ENCODE measurements at regions not wholly inside any gene's neighbourhood (a gene's known extent, or its start where the extent isn't known, plus 50 kb on each side); places are given as distances from the start of the nearest gene placed in this dataset.

DNA sequence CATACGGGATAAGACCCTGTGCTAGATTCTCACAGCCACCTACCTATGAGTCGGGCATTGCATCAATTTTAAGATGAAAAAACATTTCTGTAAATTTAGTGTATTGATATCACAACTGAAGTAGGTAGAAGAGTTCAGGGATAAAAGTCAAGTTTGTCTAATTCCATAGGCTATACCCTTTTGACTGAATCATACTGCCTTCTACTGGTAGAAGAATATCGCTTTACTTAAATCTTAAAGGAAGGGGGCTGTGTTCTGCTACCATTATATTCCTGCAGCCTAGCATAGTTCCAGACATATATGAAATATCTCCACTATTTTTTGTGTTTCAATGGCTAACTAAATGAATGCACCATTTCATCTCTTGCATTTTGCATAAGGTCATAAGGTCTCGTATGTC, 1128.6 kb downstream of the CDH8 start:
- TF ChIP-seq NR2F2 (IDR thresholded peaks at IDR 0.05): no peak
- TF ChIP-seq EGR1 (IDR thresholded peaks at IDR 0.05; ENCODE audit: low read depth in 2 of 2): no peak
- no peak for TF ChIP-seq GABPA (IDR thresholded peaks at IDR 0.05 in 1 of 2, conservative IDR thresholded peaks at IDR 0.05 in 1 of 2)
- TF ChIP-seq, protein P1, sequence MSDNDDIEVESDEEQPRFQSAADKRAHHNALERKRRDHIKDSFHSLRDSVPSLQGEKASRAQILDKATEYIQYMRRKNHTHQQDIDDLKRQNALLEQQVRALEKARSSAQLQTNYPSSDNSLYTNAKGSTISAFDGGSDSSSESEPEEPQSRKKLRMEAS (IDR thresholded peaks at IDR 0.05): no peak
- TF ChIP-seq FOXA1 (IDR thresholded peaks at IDR 0.05): no peak
- TF ChIP-seq, protein P2, sequence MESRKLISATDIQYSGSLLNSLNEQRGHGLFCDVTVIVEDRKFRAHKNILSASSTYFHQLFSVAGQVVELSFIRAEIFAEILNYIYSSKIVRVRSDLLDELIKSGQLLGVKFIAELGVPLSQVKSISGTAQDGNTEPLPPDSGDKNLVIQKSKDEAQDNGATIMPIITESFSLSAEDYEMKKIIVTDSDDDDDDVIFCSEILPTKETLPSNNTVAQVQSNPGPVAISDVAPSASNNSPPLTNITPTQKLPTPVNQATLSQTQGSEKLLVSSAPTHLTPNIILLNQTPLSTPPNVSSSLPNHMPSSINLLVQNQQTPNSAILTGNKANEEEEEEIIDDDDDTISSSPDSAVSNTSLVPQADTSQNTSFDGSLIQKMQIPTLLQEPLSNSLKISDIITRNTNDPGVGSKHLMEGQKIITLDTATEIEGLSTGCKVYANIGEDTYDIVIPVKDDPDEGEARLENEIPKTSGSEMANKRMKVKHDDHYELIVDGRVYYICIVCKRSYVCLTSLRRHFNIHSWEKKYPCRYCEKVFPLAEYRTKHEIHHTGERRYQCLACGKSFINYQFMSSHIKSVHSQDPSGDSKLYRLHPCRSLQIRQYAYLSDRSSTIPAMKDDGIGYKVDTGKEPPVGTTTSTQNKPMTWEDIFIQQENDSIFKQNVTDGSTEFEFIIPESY (IDR thresholded peaks at IDR 0.05): no peak
- no peak for TF ChIP-seq YY1 (IDR thresholded peaks at IDR 0.05)
- no peak for TF ChIP-seq RXRA (IDR thresholded peaks at IDR 0.05)
- TF ChIP-seq, protein P3, sequence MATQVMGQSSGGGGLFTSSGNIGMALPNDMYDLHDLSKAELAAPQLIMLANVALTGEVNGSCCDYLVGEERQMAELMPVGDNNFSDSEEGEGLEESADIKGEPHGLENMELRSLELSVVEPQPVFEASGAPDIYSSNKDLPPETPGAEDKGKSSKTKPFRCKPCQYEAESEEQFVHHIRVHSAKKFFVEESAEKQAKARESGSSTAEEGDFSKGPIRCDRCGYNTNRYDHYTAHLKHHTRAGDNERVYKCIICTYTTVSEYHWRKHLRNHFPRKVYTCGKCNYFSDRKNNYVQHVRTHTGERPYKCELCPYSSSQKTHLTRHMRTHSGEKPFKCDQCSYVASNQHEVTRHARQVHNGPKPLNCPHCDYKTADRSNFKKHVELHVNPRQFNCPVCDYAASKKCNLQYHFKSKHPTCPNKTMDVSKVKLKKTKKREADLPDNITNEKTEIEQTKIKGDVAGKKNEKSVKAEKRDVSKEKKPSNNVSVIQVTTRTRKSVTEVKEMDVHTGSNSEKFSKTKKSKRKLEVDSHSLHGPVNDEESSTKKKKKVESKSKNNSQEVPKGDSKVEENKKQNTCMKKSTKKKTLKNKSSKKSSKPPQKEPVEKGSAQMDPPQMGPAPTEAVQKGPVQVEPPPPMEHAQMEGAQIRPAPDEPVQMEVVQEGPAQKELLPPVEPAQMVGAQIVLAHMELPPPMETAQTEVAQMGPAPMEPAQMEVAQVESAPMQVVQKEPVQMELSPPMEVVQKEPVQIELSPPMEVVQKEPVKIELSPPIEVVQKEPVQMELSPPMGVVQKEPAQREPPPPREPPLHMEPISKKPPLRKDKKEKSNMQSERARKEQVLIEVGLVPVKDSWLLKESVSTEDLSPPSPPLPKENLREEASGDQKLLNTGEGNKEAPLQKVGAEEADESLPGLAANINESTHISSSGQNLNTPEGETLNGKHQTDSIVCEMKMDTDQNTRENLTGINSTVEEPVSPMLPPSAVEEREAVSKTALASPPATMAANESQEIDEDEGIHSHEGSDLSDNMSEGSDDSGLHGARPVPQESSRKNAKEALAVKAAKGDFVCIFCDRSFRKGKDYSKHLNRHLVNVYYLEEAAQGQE (IDR thresholded peaks at IDR 0.05): no peak
- TF ChIP-seq, protein P4, sequence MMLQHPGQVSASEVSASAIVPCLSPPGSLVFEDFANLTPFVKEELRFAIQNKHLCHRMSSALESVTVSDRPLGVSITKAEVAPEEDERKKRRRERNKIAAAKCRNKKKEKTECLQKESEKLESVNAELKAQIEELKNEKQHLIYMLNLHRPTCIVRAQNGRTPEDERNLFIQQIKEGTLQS (IDR thresholded peaks at IDR 0.05): no peak
- TF ChIP-seq FOXA2 (IDR thresholded peaks at IDR 0.05): no peak
- no peak for TF ChIP-seq RAD21 (IDR thresholded peaks at IDR 0.05)
- no peak for TF ChIP-seq TAF1 (conservative IDR thresholded peaks at IDR 0.05)
- Histone ChIP-seq H3K36me3 (ENCODE audit: control insufficient read depth in 4 of 4, insufficient read depth in 3 of 4, low read depth in 1 of 4, low read length in 3 of 4) (no peaks in the 10 kb centered on the region), H3K27ac (ENCODE audit: low read depth in 1 of 2, low read length in 2 of 2) (no peak overlapping the region), H3K4me1 (ENCODE audit: control insufficient read depth in 4 of 4, insufficient read depth in 4 of 4, low read length in 3 of 4) (no peaks in the 10 kb centered on the region), H3K9me3 (ENCODE audit: control insufficient read depth in 4 of 4, low read length in 3 of 4) (no peaks in the 10 kb centered on the region), H3K9ac (ENCODE audit: low read depth in 1 of 2, low read length in 2 of 2) (no peak overlapping the region), H3K4me3 (ENCODE audit: low read depth in 1 of 3, low read length in 3 of 3) (no peak overlapping the region), H3K27me3 (ENCODE audit: control insufficient read depth in 4 of 4, insufficient read depth in 4 of 4, low read length in 3 of 4) (no peaks in the 10 kb centered on the region)
- no peak for DNase-seq (ENCODE audit: low spot score)
- 75% methylated on average over 4 of the region's 4 CpGs for WGBS

DNA sequence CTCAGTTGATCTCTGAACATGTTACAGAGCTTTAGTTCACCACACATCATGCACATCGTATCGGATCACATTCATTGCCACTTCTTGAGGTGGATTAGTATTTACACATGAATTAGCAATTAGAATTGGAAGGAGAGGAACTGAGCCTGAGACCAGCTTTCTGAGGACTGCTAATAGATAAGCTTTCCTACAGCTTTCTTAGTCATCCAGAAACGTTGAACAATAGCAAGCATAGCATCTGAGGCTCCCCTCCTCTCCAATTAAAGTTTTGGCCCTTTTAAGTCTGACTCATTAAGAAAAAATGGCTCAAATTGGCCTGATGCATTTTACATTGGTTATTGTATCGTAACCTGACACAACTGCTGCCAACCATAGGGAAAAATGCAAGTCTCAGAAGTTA, 1130.4 kb downstream of the CDH8 start:
- 45% methylated on average over 4 of the region's 4 CpGs for WGBS
- no peaks in the 10 kb centered on the region for H3K36me3 ChIP-seq (ENCODE audit: control insufficient read depth in 4 of 4, insufficient read depth in 3 of 4, low read depth in 1 of 4, low read length in 3 of 4)

More for the DNA sequence above, 1130.4 kb downstream of the CDH8 start:
- Histone ChIP-seq H3K4me3 (ENCODE audit: low read depth in 1 of 3, low read length in 3 of 3) (no peak overlapping the region), H3K4me1 (ENCODE audit: control insufficient read depth in 4 of 4, insufficient read depth in 4 of 4, low read length in 3 of 4) (no peaks in the 10 kb centered on the region), H3K9ac (ENCODE audit: low read depth in 1 of 2, low read length in 2 of 2) (no peak overlapping the region), H3K27me3 (ENCODE audit: control insufficient read depth in 4 of 4, insufficient read depth in 4 of 4, low read length in 3 of 4) (no peaks in the 10 kb centered on the region), H3K27ac (ENCODE audit: low read depth in 1 of 2, low read length in 2 of 2) (no peak overlapping the region), H3K9me3 (ENCODE audit: control insufficient read depth in 4 of 4, low read length in 3 of 4) (no peaks in the 10 kb centered on the region)
- no peak for DNase-seq (ENCODE audit: low spot score)
- TF ChIP-seq RXRA (IDR thresholded peaks at IDR 0.05) (no peak), EGR1 (IDR thresholded peaks at IDR 0.05; ENCODE audit: low read depth in 2 of 2) (no peak), NR2F2 (IDR thresholded peaks at IDR 0.05) (no peak), JUND (IDR thresholded peaks at IDR 0.05) (no peak)
- TF ChIP-seq, protein P4 (IDR thresholded peaks at IDR 0.05): no peak
- TF ChIP-seq, protein P5, sequence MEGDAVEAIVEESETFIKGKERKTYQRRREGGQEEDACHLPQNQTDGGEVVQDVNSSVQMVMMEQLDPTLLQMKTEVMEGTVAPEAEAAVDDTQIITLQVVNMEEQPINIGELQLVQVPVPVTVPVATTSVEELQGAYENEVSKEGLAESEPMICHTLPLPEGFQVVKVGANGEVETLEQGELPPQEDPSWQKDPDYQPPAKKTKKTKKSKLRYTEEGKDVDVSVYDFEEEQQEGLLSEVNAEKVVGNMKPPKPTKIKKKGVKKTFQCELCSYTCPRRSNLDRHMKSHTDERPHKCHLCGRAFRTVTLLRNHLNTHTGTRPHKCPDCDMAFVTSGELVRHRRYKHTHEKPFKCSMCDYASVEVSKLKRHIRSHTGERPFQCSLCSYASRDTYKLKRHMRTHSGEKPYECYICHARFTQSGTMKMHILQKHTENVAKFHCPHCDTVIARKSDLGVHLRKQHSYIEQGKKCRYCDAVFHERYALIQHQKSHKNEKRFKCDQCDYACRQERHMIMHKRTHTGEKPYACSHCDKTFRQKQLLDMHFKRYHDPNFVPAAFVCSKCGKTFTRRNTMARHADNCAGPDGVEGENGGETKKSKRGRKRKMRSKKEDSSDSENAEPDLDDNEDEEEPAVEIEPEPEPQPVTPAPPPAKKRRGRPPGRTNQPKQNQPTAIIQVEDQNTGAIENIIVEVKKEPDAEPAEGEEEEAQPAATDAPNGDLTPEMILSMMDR (IDR thresholded peaks at IDR 0.05; ENCODE audit: low read depth, low read length, missing input control): no peak

Measured in liver (tissue), 8 donors.